Panc1 (cell line): ENCODE measurements at regions not wholly inside any gene's neighbourhood (a gene's known extent, or its start where the extent isn't known, plus 50 kb on each side); places are given as distances from the start of the nearest gene placed in this dataset.
"Not testable (repeated sequence)": the region's sequence is repeated elsewhere in the genome, so short reads cannot be mapped to it uniquely, and the experiment has no call there.

Source experiments
- CTCF ChIP-seq: fragments of 450-650 bp; IDR thresholded peaks from 2 replicates; pipeline ENCODE4 v1.5.1; 2017; ENCODE audit warnings: mild to moderate bottlenecking
- POLR2AphosphoS5 ChIP-seq: IDR thresholded peaks from 2 replicates; pipeline ENCODE4 v1.6.1; 2012; ENCODE audit warnings: mild to moderate bottlenecking, low read depth, low read length, moderate library complexity
- SIN3A ChIP-seq: IDR thresholded peaks from 2 replicates; pipeline ENCODE4 v1.6.1; 2012; ENCODE audit warnings: low read depth, mild to moderate bottlenecking, low read length, moderate library complexity, borderline replicate concordance; ENCODE audit not compliant: insufficient read depth
- TCF7L2 ChIP-seq: IDR thresholded peaks from 2 replicates; pipeline ENCODE4 v1.6.1; 2011; ENCODE audit warnings: mild to moderate bottlenecking, low read depth, low read length, inconsistent platforms

DNA sequence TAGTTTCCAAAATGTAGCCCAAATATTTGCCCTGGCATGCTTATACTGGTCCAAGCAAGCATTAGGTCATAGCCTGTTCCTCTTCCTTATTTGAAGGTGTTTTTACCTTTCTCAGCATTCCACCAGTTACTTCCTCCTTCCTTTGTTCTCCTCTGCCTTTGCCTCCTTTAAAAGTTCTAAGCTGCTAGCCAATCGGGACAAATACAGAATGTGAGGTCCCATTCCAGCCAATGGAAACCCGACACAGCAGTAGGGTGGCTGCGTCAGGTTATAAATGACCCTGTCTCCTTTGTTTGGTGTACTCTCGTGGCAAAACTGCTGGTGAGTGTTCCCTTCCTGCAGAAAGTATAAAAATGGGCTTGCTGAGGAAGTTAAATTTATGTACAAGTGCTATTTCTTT is 452.0 kb upstream of the ADARB2 start:
- not testable (repeated sequence) for TF ChIP-seq TCF7L2, CTCF, SIN3A, POLR2AphosphoS5
